Stimulated activated CD8-positive, alpha-beta memory T cell treated with anti-CD3 and anti-CD28 coated beads, Interleukin-15, amount 100 ng/mL, for 1 hour (primary cell): ENCODE measurements at regions not wholly inside any gene's neighbourhood (a gene's known extent, or its start where the extent isn't known, plus 50 kb on each side); places are given as distances from the start of the nearest gene placed in this dataset.

Experiments used
- DNase-seq: peaks from one replicate; pipeline ENCODE4 v3.0.0-alpha.2; 2020; ENCODE audit warnings: low read depth

GRCh38 chr4:65893957-65894755, 223.9 kb upstream of the EPHA5 start:
- DNase-seq: no peak

GRCh38 chr4:65893271-65893670, 223.0 kb upstream of the EPHA5 start:
- no peak for DNase-seq

- DNase-seq: no peak
Measured at GRCh38 chr4:65880594-65880993, 210.3 kb upstream of the EPHA5 start.

GRCh38 chr4:65868096-65868824, 198.0 kb upstream of the EPHA5 start:
- DNase-seq: no peak

- DNase-seq: no peak
Measured at GRCh38 chr4:65865489-65865888, 195.2 kb upstream of the EPHA5 start.

GRCh38 chr4:65861993-65862392, 191.7 kb upstream of the EPHA5 start:
- DNase-seq: no peak

GRCh38 chr4:65845199-65845773, 175.0 kb upstream of the EPHA5 start:
- no peak for DNase-seq

- DNase-seq: no peak
Measured at GRCh38 chr4:65839164-65839931, 169.1 kb upstream of the EPHA5 start.

- DNase-seq: no peak
Measured at GRCh38 chr4:65834707-65835106, 164.4 kb upstream of the EPHA5 start.

GRCh38 chr4:65831828-65832227, 161.5 kb upstream of the EPHA5 start:
- no peak for DNase-seq

GRCh38 chr4:65825116-65825753, 154.9 kb upstream of the EPHA5 start:
- no peak for DNase-seq

- DNase-seq: no peak
Measured at GRCh38 chr4:65819192-65819591, 148.9 kb upstream of the EPHA5 start.

GRCh38 chr4:65805936-65806335, 135.6 kb upstream of the EPHA5 start:
- no peak for DNase-seq

GRCh38 chr4:65799513-65799912, 129.2 kb upstream of the EPHA5 start:
- DNase-seq: no peak

- no peak for DNase-seq
Measured at GRCh38 chr4:65798498-65799127, 128.3 kb upstream of the EPHA5 start.

GRCh38 chr4:65791812-65792308, 121.6 kb upstream of the EPHA5 start:
- DNase-seq: no peak

- no peak for DNase-seq
Measured at GRCh38 chr4:65791111-65791811, 121.0 kb upstream of the EPHA5 start.

GRCh38 chr4:65789805-65790204, 119.5 kb upstream of the EPHA5 start:
- DNase-seq: no peak

GRCh38 chr4:65789341-65789740, 119.1 kb upstream of the EPHA5 start:
- no peak for DNase-seq

GRCh38 chr4:65777270-65777669, 107.0 kb upstream of the EPHA5 start:
- DNase-seq: no peak

- DNase-seq: no peak
Measured at GRCh38 chr4:65773636-65774035, 103.3 kb upstream of the EPHA5 start.
